ENCODE measurements at regions not wholly inside any gene's neighbourhood (a gene's known extent, or its start where the extent isn't known, plus 50 kb on each side); places are given as distances from the start of the nearest gene placed in this dataset.

DNA sequence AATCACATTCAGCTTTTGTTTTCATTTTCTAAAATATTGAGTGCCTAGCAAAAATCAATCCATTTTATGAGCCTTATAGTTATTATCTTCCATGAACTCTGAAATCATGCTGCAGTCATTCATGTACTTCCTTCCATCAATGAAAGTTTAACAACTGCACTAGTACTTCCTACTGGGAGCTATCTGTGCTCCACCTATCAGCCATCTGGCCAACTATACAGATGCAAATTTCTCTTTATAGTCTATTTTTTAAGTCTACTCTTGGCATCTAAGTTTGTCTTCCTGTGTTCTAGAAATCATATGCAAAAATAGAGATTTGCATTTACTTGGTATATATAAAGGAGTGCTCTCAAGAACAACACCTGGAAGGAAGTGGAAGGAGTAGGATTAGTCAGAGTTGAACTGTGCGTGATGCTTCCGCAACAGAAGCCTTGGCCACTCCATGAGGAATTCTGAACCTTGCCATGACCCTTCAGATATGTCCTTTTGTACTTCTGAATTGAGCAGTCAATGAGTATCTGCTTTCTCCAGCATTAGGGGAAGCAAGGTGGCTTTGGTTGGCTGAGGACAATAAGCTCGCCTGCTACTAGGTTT, 403.2 kb upstream of the ADAMTS5 start:
- no peak for TF ChIP-seq CTCF (IDR thresholded peaks at IDR 0.05)
- TF ChIP-seq POLR2A (IDR thresholded peaks at IDR 0.05), result no peak
